IMR-90 (cell line): ENCODE measurements at regions not wholly inside any gene's neighbourhood (a gene's known extent, or its start where the extent isn't known, plus 50 kb on each side); places are given as distances from the start of the nearest gene placed in this dataset.

ENCODE experiments used
- ATAC-seq: fragments of 200-7000 bp; cut with Tn5 transposase; 2 replicates; pipeline ENCODE4 v1.9.1; 2020; ENCODE audit warnings: low read depth, mild to moderate bottlenecking, moderate library complexity
- BruUV-seq: library from RNA; stranded (reverse); fragments of 400-500 nt; replicated peaks from 2 replicates; lab custom pipeline; 2021; lab: Mats Ljungman, UMichigan
- CTCF ChIA-PET: fragments of 300-600 bp; formaldehyde crosslinking; extraction: SDS; loops from one replicate; lab custom pipeline; 2021; ENCODE audit warnings: antibody characterized with exemption; lab: Yijun Ruan, JAX
- POLR2A ChIA-PET: fragments of 300-600 bp; sonication (Branson Sonifier 250); formaldehyde crosslinking; loops from one replicate; lab custom pipeline; 2022; ENCODE audit warnings: antibody characterized with exemption; ENCODE audit not compliant: unreplicated experiment; lab: Charles Lee
- DNase-seq: peaks from one replicate; pipeline ENCODE4 v3.0.0; 2013
- H2AFZ ChIP-seq: replicated peaks from 2 replicates; pipeline ENCODE3; 2013; ENCODE audit warnings: low read length, mild to moderate bottlenecking; ENCODE audit not compliant: poor library complexity
- H2AK5ac ChIP-seq: 2 replicates; pipeline ENCODE4 v1.6.1; 2013; ENCODE audit warnings: low read depth, low read length, inconsistent platforms
- H2AK9ac ChIP-seq: replicated peaks from 2 replicates; pipeline ENCODE3; 2013; ENCODE audit warnings: mild to moderate bottlenecking, low read depth, low read length, moderate library complexity; ENCODE audit not compliant: poor library complexity
- H2BK120ac ChIP-seq: 2 replicates; pipeline ENCODE4 v1.6.1; 2013; ENCODE audit warnings: low read depth, low read length, inconsistent platforms
- H2BK15ac ChIP-seq: 3 replicates; pipeline ENCODE4 v1.6.1; 2013; ENCODE audit warnings: low read depth, low read length, inconsistent platforms
- H2BK20ac ChIP-seq: 2 replicates; pipeline ENCODE4 v1.6.1; 2013; ENCODE audit warnings: low read depth, mild to moderate bottlenecking, inconsistent platforms, low read length, moderate library complexity
- H2BK5ac ChIP-seq: 2 replicates; pipeline ENCODE4 v1.6.1; 2013; ENCODE audit warnings: mild to moderate bottlenecking, low read depth, low read length, inconsistent platforms; ENCODE audit not compliant: poor library complexity, severe bottlenecking
- H3K14ac ChIP-seq: replicated peaks from 2 replicates; pipeline ENCODE4 v1.6.1; 2013; ENCODE audit warnings: low read depth, low read length, inconsistent platforms
- H3K18ac ChIP-seq: 2 replicates; pipeline ENCODE4 v1.6.1; 2013; ENCODE audit warnings: low read depth, low read length, control low read depth
- H3K23ac ChIP-seq: 2 replicates; pipeline ENCODE4 v1.6.1; 2013; ENCODE audit warnings: low read depth, low read length, inconsistent platforms
- H3K27ac ChIP-seq: 2 replicates; pipeline ENCODE4 v1.5.1; 2013; ENCODE audit warnings: mild to moderate bottlenecking, control low read depth, low read length; ENCODE audit not compliant: insufficient read depth
- H3K27me3 ChIP-seq: 2 replicates; pipeline ENCODE4 v1.6.1; 2013; ENCODE audit warnings: low read length; ENCODE audit not compliant: control insufficient read depth, insufficient read depth
- H3K36me3 ChIP-seq: 2 replicates; pipeline ENCODE4 v1.6.1; 2013; ENCODE audit warnings: low read length, mixed read lengths; ENCODE audit not compliant: control insufficient read depth, insufficient read depth
- H3K4ac ChIP-seq: 2 replicates; pipeline ENCODE4 v1.6.1; 2013; ENCODE audit warnings: low read depth, low read length, inconsistent platforms
- H3K4me1 ChIP-seq: 2 replicates; pipeline ENCODE4 v1.6.1; 2013; ENCODE audit warnings: low read length, mixed read lengths; ENCODE audit not compliant: control insufficient read depth, insufficient read depth
- H3K4me2 ChIP-seq: 2 replicates; pipeline ENCODE4 v1.6.1; 2013; ENCODE audit warnings: low read depth, mild to moderate bottlenecking, control low read depth, low read length, moderate library complexity
- H3K4me3 ChIP-seq: 2 replicates; pipeline ENCODE4 v1.5.1; 2013; ENCODE audit warnings: low read depth, mild to moderate bottlenecking, control low read depth, low read length, moderate library complexity; ENCODE audit not compliant: insufficient read depth
- H3K56ac ChIP-seq: 2 replicates; pipeline ENCODE4 v1.6.1; 2013; ENCODE audit warnings: low read length, inconsistent platforms; ENCODE audit not compliant: insufficient read depth; ENCODE audit errors: extremely low read depth
- H3K79me1 ChIP-seq, 2 experiments: 2 replicates each; pipeline ENCODE4 v1.6.1; 2013; ENCODE audit warnings: low read length in 2 of 2, inconsistent platforms in 1 of 2, low read depth in 1 of 2
- H3K9ac ChIP-seq: 2 replicates; pipeline ENCODE4 v1.6.1; 2013; ENCODE audit warnings: low read depth, low read length, control low read depth
- H3K9me1 ChIP-seq: 2 replicates; pipeline ENCODE4 v1.6.1; 2013; ENCODE audit warnings: low read length, inconsistent platforms; ENCODE audit not compliant: insufficient read depth
- H3K9me3 ChIP-seq: 2 replicates; pipeline ENCODE4 v1.6.1; 2013; ENCODE audit warnings: low read length; ENCODE audit not compliant: control insufficient read depth, insufficient read depth
- H4K20me1 ChIP-seq: 2 replicates; pipeline ENCODE4 v1.6.1; 2013; ENCODE audit warnings: low read length, inconsistent platforms; ENCODE audit not compliant: insufficient read depth
- H4K5ac ChIP-seq: 2 replicates; pipeline ENCODE4 v1.6.1; 2013; ENCODE audit warnings: mild to moderate bottlenecking, low read depth, low read length, control low read depth
- H4K8ac ChIP-seq, 2 experiments: 2 replicates each; pipeline ENCODE4 v1.6.1; 2013; ENCODE audit warnings: low read depth in 2 of 2, low read length in 2 of 2, control low read depth in 1 of 2, inconsistent platforms in 1 of 2
- H4K91ac ChIP-seq: 2 replicates; pipeline ENCODE4 v1.6.1; 2013; ENCODE audit warnings: low read depth, low read length, inconsistent platforms; ENCODE audit not compliant: insufficient read depth
- BHLHE40 ChIP-seq: fragments of 150-350 bp; IDR thresholded peaks from 2 replicates; pipeline ENCODE4 v1.6.1; 2016; ENCODE audit warnings: mild to moderate bottlenecking, low read depth, low read length
- CEBPB ChIP-seq: IDR thresholded peaks from 2 replicates; pipeline ENCODE4 v1.6.1; 2012; ENCODE audit warnings: low read depth, low read length, improper control_type of control experiment
- CHD1 ChIP-seq: IDR thresholded peaks from 2 replicates; pipeline ENCODE4 v1.6.1; 2012; ENCODE audit warnings: low read depth, low read length, improper control_type of control experiment
- CTCF ChIP-seq: conservative IDR thresholded peaks from 2 replicates; pipeline ENCODE4 v1.5.1; 2012; ENCODE audit warnings: mild to moderate bottlenecking, low read depth, low read length, improper control_type of control experiment
- ELK1 ChIP-seq: fragments of 150-350 bp; IDR thresholded peaks from 2 replicates; pipeline ENCODE4 v1.6.1; 2016; ENCODE audit warnings: low read depth, mild to moderate bottlenecking, low read length, moderate library complexity, borderline replicate concordance
- FOS ChIP-seq: fragments of 150-350 bp; IDR thresholded peaks from 2 replicates; pipeline ENCODE4 v1.6.1; 2016; ENCODE audit warnings: low read depth, low read length
- MAFK ChIP-seq: IDR thresholded peaks from 2 replicates; pipeline ENCODE4 v1.6.1; 2012; ENCODE audit warnings: low read depth, low read length, improper control_type of control experiment
- MAZ ChIP-seq: IDR thresholded peaks from 2 replicates; pipeline ENCODE4 v1.6.1; 2012; ENCODE audit warnings: low read depth, mild to moderate bottlenecking, low read length, improper control_type of control experiment, moderate library complexity, borderline replicate concordance
- MXI1 ChIP-seq: IDR thresholded peaks from 2 replicates; pipeline ENCODE4 v1.6.1; 2012; ENCODE audit warnings: low read depth, mild to moderate bottlenecking, low read length, moderate library complexity, borderline replicate concordance
- NFE2L2 ChIP-seq: fragments of 150-350 bp; IDR thresholded peaks from 2 replicates; pipeline ENCODE4 v1.6.1; 2016; ENCODE audit warnings: low read depth, mild to moderate bottlenecking, low read length
- POLR2A ChIP-seq: IDR thresholded peaks from 2 replicates; pipeline ENCODE4 v1.6.1; 2012; ENCODE audit warnings: mild to moderate bottlenecking, low read depth, low read length
- RAD21 ChIP-seq: IDR thresholded peaks from 2 replicates; pipeline ENCODE4 v1.6.1; 2012; ENCODE audit warnings: low read length, improper control_type of control experiment
- RCOR1 ChIP-seq: IDR thresholded peaks from 2 replicates; pipeline ENCODE4 v1.6.1; 2012; ENCODE audit warnings: mild to moderate bottlenecking, low read length, improper control_type of control experiment; ENCODE audit not compliant: insufficient replicate concordance
- RFX5 ChIP-seq: IDR thresholded peaks from 2 replicates; pipeline ENCODE4 v1.8.0; 2012; ENCODE audit warnings: low read depth, mild to moderate bottlenecking, low read length, moderate library complexity
- SMC3 ChIP-seq: fragments of 150-350 bp; IDR thresholded peaks from 2 replicates; pipeline ENCODE4 v1.6.1; 2016; ENCODE audit warnings: low read depth, mild to moderate bottlenecking, antibody characterized with exemption, low read length, moderate library complexity
- USF2 ChIP-seq: fragments of 150-350 bp; IDR thresholded peaks from 2 replicates; pipeline ENCODE4 v1.6.1; 2017; ENCODE audit warnings: mild to moderate bottlenecking, antibody characterized with exemption, low read length, low read depth
- WGBS, 2 experiments: methylation state at CpG; one replicate each; pipeline versions ENCODE4 v1.1.5 to v1.1.7; 2013; ENCODE audit warnings: missing lambda C conversion rate in 2 of 2; ENCODE audit not compliant: insufficient read length in 1 of 2; ENCODE audit errors: extremely low coverage in 2 of 2; 5-methylcytosine and 5-hydroxymethylcytosine counted together
- dilution Hi-C: fragments of 300-500 bp; cut with HindIII; formaldehyde crosslinking; loops from one replicate; pipeline ENCODE4 v1.14.3; 2018; ENCODE audit warnings: low sequenced_read_pairs; ENCODE audit not compliant: unreplicated experiment
- in situ Hi-C: fragments of 300-500 bp; cut with MboI; formaldehyde crosslinking; loops from 3 replicates; pipeline ENCODE4 v1.14.3; 2019; ENCODE audit warnings: low sequenced_read_pairs, inconsistent platforms, mixed read lengths
- intact Hi-C: fragments of 100-400 bp; cut with micrococcal nuclease; formaldehyde crosslinking; loops from 2 replicates; pipeline ENCODE4 v1.10.0; 2022

GRCh38 chr4:110265001-110265400 is 66.6 kb upstream of the ELOVL6 start:
- 80% methylated on average over 1 of the region's 5 CpGs; no CpG with 5 or more reads in 1 of the 2 experiments for WGBS, 2 experiments
- intact Hi-C loops (no loop called here), in situ Hi-C loops (no loop called here), dilution Hi-C loops (no loop called here)
- H4K8ac ChIP-seq: no peak overlapping the region
- no peak overlapping the region for H3K14ac ChIP-seq
- ATAC-seq (no peak), DNase-seq (no peak)
- no peak overlapping the region for H3K4me3 ChIP-seq
- no peaks in the 10 kb centered on the region for H4K20me1 ChIP-seq
- no peaks in the 10 kb centered on the region for H3K9me3 ChIP-seq
- H2AFZ ChIP-seq: no peak overlapping the region
- no peaks in the 10 kb centered on the region for H3K4me1 ChIP-seq
- H2BK120ac ChIP-seq: no peak overlapping the region
- no peak overlapping the region for H3K56ac ChIP-seq
- BruUV-seq: no TSS peak
- no peak overlapping the region for H3K4ac ChIP-seq
- H3K79me1 ChIP-seq: no peaks in the 10 kb centered on the region
- H3K27ac ChIP-seq: no peak overlapping the region
- no peak overlapping the region for H2AK5ac ChIP-seq
- H4K91ac ChIP-seq: no peak overlapping the region
- no peak overlapping the region for H3K4me2 ChIP-seq
- H3K18ac ChIP-seq: no peak overlapping the region
- POLR2A ChIA-PET: interaction anchor here (0.6 kb wide), 1 partner anchor 178 kb away, joined by 10 read pairs; no protein-coding TSS in a partner anchor
- H2BK15ac ChIP-seq: no peak overlapping the region
- H3K9ac ChIP-seq: no peak overlapping the region
- no peak overlapping the region for H2BK5ac ChIP-seq
- H3K36me3 ChIP-seq: no peaks in the 10 kb centered on the region
- no peaks in the 10 kb centered on the region for H3K9me1 ChIP-seq
- CTCF ChIA-PET: interaction anchor here (0.6 kb wide), 1 partner anchor 10 kb away, joined by 4 read pairs; no protein-coding TSS in a partner anchor
- H2BK20ac ChIP-seq: no peak overlapping the region
- no peak overlapping the region for H2AK9ac ChIP-seq
- H3K27me3 ChIP-seq: peaks cover 3% of the 10 kb centered on the region
- H4K5ac ChIP-seq: no peak overlapping the region
- no peak overlapping the region for H3K23ac ChIP-seq
- TF ChIP-seq SMC3 (no peak), MAFK (no peak), CTCF (no peak), RCOR1 (no peak), RAD21 (no peak), POLR2A (no peak), USF2 (no peak), CEBPB (no peak), MAZ (no peak), MXI1 (no peak), BHLHE40 (no peak), FOS (no peak), RFX5 (no peak), CHD1 (no peak), NFE2L2 (no peak), ELK1 (no peak)
